Adrenal gland (tissue), 5 donors: ENCODE measurements at regions not wholly inside any gene's neighbourhood (a gene's known extent, or its start where the extent isn't known, plus 50 kb on each side); places are given as distances from the start of the nearest gene placed in this dataset.

Experiments used
- POLR2A ChIP-seq, 2 donors: fragments of 450-650 bp; IDR thresholded peaks; one replicate each; pipeline ENCODE4 v1.6.1; 2017; ENCODE audit warnings: antibody characterized with exemption in 2 of 2, mild to moderate bottlenecking in 2 of 2, moderate library complexity in 1 of 2
- TF ChIP-seq, protein P1 (sequence below), 6 experiments: fragments of 450-650 bp in 4 of 6; fragments of 200-600 bp in 2 of 6; sonication (generic) in 1 of 6; IDR thresholded peaks; 1 replicate in 5 of 6; 2 replicates in 1 of 6; pipeline versions ENCODE4 v1.5.1 to v1.8.0; 2016 to 2021; ENCODE audit warnings: antibody characterized with exemption in 6 of 6, mild to moderate bottlenecking in 2 of 6, moderate library complexity in 1 of 6
- donor health status: DM: no; HTN: no; CAD: no.

DNA sequence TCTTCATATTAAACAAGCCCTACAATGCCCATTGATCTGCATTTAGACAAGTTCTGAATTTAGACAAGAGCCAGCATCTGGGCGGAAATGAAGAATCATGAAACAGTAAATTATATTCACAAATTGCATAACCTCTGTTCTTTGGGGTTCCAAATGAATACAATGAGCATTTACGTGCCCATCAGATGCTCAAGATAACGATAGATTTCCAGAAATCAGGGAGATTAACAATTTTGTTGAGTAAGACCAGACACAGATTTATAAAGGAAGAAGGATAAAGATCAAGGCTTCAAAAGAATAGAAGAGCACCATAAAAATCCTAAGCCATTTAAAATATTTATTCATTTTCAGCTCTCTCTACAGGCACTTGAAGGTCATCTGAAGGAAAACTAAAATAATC is 59.7 kb upstream of the CDH20 start:
- no peak for TF ChIP-seq POLR2A (IDR thresholded peaks at IDR 0.05)
- TF ChIP-seq, protein P1, sequence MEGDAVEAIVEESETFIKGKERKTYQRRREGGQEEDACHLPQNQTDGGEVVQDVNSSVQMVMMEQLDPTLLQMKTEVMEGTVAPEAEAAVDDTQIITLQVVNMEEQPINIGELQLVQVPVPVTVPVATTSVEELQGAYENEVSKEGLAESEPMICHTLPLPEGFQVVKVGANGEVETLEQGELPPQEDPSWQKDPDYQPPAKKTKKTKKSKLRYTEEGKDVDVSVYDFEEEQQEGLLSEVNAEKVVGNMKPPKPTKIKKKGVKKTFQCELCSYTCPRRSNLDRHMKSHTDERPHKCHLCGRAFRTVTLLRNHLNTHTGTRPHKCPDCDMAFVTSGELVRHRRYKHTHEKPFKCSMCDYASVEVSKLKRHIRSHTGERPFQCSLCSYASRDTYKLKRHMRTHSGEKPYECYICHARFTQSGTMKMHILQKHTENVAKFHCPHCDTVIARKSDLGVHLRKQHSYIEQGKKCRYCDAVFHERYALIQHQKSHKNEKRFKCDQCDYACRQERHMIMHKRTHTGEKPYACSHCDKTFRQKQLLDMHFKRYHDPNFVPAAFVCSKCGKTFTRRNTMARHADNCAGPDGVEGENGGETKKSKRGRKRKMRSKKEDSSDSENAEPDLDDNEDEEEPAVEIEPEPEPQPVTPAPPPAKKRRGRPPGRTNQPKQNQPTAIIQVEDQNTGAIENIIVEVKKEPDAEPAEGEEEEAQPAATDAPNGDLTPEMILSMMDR (IDR thresholded peaks at IDR 0.05), result no peak
